GM19463 (cell line): ENCODE measurements at regions not wholly inside any gene's neighbourhood (a gene's known extent, or its start where the extent isn't known, plus 50 kb on each side); places are given as distances from the start of the nearest gene placed in this dataset.
"Not testable (repeated sequence)": the region's sequence is repeated elsewhere in the genome, so short reads cannot be mapped to it uniquely, and the experiment has no call there.

Experiments
- ATAC-seq: cut with Tn5 transposase; IDR thresholded peaks from one replicate; pipeline ENCODE4 v1.9.1; 2021; ENCODE audit warnings: mild to moderate bottlenecking, moderate library complexity; ENCODE audit not compliant: unreplicated experiment

DNA sequence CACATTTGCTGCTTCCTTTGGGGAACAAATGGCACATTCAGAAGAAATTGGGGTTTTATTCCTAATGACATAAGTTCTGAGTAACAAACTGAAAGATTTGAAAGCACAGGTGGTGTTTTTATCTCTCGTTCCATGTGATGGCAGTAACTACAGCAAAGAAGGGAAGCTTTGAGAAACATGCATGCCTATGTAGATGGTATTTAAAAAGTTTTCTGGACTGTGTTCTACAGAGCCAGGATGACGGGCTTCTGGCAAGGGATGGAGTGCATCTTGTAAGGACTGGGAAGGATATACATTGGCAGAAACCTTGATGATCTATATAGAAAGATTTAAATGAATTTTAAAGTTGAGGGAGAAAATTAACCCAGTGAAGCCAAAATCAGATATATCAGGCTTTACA, 362.2 kb upstream of the ROPN1 start:
- ATAC-seq = no peak

DNA sequence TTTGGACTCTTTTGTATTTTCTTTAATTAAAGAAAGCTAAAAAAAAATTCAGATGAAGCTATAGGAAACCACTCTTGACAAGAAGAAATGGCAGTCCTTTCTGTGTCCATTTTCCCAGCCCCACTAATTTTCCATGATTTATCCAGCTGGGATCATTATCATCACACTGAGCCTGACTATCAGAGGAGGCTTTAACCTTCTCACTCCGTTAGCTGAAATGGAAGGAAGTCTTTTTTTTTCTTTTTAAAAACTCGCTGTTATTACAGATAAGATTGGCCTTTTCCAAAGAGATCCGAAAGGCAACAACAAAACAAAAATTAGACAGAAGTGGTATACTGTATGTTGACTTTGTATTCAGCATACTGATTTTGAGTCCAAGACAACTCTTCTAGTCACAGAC, 366.2 kb upstream of the ROPN1 start:
- ATAC-seq = no peak

DNA sequence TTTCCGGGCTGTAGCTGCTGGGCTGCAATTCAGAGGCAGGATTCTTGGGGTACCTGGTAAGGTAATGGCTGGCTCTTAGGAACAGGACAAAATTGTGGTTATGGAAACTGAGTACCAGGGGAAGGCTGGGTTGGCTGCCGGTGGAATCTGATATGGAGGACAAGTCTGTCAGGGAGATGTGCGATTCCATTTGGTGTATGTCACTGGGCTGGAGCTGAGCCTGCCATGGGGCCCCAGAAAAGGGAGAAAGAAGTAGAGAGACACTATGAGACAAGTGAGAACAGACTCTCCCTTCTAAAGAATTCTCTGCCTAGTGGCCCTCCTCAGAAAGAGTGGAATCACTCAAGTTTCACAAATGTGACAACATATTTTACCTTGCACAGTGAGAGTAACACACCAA, 368.2 kb upstream of the ROPN1 start:
- no peak for ATAC-seq

DNA sequence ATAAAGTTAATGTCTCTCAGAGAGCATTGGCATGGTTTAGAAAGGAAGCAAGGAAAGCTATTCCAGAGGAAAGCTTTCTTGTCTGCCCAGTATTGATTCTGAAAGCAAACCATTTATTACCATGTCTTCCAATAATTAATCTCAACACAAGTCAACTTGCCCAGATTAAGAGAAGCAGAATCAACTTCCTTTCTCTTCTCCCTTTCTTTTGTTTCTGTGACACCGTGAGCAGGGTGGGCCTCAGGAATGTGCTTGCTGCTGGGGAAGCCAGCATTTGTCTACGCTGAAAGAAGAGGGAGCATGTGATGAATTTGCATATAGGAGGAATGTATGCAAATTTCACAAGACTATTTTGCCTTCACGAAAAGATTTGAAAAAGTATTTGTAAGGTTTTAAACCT, 368.6 kb upstream of the ROPN1 start:
- ATAC-seq = no peak

DNA sequence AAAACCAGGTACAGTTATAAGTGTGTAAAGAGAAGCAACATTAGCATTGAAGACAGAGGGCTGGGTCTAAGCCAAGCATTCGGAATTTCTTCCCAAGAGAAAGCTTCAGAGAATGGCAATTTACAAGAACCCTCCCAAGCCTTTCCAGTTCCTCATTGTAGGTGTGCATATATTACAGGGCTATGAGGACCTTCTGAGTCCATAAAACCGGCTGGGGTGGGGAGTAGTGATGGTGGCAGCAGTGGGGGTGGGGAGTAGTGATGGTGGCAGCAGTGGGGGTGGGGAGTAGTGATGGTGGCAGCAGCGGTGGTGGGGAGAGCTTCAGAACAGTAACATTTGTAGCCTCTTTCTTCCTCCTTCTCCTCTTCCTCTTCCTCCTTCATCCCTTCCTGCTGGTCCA, 368.7 kb upstream of the UMPS start:
- no peak for ATAC-seq

DNA sequence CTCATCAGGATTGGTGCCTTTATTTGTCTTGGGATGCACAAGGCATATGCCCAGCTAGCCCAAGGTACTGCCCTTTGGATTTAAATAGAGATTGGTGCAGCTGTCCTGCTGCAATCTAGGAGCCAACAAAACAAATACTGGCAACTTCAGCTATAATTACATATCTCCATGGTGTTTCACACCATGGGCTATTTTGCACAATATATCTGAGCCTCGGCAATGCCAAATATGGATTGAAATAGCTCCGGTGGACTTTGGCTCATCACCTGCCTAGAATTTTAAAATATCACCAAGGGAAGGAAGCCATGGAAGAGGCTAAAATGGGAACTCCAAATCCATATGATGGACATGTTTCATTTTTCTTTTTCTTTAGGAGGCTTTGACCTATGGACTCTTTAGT, 367.8 kb upstream of the UMPS start:
- no peak for ATAC-seq

DNA sequence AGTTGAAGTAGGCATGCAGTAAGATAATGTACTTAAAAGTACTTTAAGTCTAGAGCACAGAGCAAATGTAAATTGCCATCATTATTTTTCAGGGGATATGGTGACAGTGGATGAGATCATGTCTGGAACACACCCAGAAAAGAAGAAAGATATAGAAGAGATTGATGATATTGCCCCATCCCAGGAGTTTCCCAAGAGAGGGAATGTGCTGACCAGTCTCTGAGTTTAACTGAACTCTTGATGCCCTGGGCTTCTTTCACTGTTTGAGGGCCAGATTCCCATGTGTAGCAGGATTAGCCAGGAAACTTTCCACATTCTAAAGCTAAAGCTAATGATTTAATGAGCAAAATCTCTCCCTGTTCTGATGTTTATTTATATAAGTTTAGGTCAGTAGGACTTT, 366.8 kb upstream of the UMPS start:
- ATAC-seq = no peak

DNA sequence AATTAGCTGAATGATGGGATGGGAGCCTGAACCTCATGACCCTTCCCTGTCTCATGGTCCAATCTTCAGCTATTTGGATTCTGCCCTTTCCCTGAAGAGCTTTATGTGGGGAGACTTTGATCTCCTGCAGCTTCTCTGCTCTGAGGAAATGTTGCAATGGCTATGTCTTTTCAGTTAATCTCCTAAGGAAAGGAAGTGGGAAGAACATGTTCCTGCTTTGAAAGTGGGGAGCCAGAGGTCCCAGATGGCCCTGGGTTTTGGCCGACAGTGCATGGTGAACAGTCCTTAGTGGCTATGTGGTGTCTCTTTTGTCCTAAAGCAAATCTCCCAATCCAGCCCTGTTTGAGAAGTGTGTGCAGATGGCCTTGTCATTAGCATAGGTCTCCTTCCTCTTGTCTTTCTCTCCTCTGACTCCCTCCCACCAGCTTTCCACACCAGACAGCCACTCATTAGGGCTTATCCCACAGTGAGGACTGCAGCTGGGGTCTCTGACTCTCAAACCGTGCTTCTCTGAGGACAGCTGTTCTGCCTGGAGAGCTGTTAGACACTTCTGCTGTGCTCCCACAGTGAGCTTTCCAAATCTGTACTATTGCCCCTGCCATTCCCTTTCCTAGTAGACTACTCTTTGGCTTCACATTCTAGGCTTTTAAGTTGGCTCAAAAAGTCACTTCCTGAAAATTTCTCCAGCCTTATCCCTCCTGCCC, 365.8 kb upstream of the UMPS start:
- no peak for ATAC-seq

DNA sequence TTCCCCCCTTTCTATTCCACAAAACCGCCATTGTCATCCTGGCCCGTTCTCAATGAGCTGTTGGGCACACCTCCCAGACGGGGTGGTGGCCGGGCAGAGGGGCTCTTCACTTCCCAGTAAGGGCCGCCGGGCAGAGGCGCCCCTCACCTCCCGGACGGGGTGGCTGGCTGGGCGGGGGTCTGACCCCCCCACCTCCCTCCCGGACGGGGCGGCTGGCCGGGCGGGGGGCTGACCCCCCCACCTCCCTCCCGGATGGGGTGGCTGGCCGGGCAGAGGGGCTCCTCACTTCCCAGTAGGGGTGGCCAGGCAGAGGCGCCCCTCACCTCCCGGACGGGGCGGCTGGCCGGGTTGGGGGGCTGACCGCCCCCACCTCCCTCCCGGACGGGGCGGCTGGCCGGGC, 363.6 kb upstream of the UMPS start:
- not testable (repeated sequence) for ATAC-seq

DNA sequence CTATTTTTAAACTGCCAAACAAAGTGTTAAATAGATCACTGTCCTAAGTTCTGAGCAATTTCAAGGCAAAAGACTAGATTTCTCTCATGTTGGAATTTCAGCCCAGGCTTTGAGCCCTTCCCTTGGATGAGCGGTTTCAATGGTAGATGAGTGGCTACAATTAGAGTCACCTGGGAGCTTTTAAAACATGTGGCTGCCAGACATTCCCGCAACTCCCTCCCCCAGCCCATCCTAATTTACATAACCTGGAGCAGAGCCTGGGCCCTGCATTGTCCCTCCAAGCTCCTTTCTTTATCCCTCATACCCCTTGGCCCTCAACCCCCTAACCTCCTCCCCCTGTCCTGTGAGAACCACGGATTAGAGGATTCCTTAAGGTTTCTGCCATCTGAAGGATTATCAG, 357.5 kb upstream of the UMPS start:
- ATAC-seq = no peak

DNA sequence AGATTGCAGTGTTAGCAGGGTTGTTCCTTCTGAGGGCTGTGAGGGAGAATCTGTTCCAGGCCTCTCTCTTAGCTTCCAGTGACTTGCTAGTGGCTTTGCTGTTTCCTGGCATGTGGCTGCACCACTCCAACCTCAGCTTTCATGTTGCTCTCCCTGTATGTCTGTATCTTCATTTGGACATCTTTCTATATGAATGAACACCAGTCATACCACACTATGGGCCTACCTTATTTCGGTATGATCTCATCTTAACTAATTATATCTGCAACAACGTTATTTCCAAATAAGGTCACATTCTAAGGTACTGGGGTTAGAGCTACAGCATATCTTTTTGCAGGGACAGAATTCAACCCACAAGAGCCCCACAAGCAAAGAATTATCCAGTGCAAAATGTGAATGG, 356.7 kb upstream of the UMPS start:
- ATAC-seq = no peak

DNA sequence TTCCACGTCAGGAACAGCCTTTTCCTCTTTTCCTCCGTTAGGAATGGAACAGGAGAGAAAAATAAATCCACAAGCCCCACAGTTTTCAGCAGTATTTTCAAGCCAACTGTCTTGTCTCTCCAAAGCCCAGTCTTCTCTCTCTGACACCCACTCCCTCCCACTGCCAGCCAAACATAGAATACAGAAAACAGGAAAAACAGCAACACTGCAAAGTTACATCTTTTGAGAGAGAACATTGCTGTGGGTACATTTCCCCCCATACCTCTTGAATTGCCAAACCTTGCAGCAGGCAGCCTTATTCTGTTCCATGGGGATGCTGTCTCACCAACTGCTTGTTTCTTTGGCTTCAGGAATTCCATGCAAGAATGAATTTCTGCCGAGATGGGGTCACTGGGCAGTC, 355.7 kb upstream of the UMPS start:
- no peak for ATAC-seq

DNA sequence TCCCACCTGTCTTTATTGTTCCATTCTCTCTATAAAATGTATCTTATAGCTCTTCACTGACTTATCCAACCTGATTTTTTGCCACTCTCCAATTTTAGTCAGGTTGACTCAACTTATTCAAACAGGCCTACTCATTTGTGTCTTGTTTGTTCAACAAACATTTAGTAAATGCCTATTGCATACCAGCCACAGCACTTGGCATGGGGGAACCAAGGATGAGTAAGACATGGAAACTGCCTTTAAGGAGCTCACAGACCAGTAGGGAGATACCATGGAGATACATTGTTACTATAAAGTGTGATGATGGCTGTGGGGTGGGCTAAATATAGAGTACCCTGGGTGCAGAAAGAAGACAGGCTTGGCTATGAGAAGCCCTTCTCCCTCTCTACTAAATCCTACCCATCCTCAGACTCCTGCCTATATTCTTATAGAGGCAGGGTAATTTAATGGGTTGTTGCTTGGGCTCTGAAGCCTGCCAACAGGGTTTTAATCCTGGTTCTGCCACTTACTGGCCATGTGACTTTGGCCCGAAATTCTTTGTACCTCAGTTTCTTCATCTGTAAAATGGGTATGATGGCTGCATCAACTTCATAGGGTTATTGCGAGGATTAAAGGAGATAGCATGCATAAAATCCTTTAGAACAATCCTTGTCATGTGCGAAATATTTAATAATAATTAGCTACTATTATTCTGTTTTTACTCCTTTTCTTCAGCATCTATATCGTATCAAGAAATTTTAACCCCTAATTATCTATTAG, 348.5 kb upstream of the UMPS start:
- no peak for ATAC-seq

DNA sequence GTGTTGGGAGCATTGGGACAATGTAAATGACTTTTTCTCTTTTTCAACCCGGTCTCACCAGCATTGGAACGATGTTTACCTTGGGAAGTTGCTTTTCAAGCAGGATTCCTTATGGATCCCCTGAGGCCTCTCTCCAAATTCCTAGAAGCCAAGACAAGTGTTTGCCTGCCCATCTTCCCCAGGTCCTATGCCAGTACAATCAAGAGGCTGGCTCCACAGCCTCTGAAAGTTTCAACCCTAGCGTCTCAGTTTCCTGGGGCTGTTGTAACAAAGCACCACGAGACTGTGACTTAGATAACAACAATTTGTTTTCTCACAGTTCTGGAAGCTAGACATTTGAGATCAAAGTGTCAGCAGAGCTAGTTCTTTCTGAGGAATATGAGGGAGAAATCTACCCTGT, 347.2 kb upstream of the UMPS start:
- ATAC-seq = no peak

DNA sequence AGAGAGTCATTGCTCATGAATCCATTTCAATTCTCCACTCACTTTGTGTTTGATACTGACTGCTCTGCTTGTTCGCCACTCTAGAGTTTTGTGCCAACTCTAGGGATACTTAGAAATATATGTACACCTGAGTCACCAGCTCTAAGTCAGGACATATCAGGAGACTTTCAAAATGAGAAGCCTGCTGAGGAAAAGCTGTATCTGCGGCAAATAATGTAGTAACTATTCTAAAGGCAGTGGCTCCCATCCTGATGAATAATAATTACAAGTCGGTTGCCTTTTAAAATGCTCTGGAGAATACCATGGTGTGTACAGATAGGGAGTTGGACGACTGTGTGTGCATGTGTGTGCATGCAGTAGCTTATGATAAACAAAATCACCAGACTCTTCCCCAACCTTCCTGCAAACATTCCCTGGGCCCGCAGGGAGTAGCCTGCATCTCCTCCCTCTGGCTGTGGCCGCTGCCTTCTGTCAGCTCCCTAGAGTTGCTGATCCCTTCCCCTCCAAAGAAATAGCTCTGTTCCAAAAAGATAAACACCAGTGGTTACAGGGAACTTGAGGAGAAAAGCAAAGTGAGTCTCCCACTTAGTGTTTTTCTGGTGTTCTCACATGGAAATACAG, 346.3 kb upstream of the UMPS start:
- no peak for ATAC-seq

DNA sequence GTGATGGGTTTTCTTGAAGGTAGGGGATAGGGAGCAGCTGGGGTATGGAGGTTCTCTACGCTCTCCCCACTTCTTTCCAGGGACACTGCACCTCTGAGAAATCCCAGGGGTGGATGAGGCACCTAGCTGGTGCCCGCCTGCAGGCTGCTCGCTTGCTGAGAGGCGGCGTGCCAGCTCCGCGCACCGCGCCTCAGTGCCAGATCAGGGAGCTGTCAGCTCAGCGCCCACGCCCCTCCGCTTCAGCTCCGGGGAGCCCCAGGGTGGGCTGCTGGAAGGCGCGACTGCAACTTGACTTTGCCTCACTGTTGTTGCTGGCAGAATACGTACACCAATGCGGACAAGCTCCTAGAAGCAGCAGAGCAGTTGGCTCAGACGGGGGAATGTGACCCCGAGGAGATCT, 345.7 kb upstream of the UMPS start:
- ATAC-seq = no peak

DNA sequence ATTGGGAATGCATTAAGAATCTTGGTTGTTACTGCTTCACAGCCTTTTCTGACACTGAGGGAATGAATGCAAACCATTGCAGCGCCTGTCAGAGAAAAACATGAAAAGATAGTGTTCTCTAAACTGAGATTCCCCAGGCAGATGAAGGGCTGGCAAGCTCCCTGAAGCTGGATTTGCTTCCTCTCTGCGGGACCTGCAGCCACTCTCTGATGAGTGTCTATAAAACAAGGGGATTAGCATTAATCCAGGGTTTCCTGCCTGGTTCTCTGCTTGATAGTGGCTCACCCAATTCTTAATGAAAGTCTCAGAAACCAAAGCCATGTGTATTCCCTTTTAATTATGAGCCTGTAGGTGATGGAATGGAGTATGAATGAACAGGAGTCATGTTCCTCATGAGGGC, 344.3 kb upstream of the UMPS start:
- no peak for ATAC-seq

DNA sequence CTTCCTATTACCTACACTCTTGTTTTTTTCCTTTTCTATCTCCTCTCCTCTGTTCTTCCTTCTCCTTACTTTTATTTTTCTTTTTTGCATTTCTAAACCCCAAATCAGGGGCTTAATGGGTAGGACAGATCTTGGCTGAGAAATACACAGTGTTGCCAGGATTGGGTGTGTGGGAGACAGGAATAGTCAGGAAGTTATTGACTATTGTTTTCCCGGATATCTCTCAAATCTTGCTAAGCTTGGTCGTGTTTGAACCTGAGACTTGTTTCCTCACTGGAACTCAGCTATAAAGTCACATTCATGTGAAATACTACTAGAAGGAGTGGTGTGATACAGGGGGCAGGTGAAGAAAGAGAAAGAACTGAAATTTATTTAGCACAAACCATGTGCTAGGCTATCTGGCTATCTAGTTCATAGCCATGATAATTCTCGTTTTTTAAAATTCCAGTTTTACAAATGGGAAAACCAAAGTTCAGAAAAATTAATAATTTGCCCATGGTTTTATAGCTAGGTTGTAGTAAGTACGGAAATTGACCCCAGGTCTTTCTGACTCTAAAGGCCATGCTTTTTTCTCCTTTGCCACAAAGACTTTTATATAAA, 343.2 kb upstream of the UMPS start:
- no peak for ATAC-seq

DNA sequence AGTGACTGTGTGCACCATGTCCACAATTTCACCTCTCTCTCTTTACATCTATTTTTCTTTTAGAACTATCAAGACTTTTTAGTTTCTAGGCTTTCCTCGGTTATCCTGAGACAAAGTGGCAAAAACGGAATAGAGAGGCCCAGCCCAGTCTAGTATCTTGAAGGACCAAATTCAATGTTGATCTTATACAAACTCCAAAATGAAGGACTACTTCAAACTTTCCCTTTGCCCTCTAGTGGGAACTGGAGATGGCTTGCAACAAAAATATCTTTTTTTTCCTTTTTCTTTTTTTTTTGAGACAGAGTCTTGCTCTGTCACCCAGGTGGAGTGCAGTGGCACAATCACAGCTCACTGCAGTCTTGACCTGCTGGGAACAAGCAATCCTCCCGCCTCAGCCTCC, 338.5 kb upstream of the UMPS start:
- no peak for ATAC-seq

DNA sequence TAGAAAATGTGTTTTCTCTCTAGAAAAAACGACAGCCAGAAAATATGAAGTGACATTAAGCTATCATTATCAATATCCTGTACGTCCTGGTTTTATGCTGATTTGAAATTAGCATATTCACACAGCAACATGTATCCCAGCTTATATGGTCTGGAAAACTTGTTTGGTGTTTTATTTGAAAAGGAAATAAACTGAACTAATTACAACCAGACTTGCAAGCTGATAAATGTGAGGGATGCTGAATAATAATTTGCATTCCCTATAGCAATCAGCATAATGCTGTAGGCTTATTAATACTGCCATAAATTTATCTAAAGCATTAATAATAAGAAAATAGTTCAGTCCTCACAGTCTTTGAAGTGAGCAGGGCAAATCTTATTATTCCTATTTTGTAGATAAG, 336.9 kb upstream of the UMPS start:
- no peak for ATAC-seq

DNA sequence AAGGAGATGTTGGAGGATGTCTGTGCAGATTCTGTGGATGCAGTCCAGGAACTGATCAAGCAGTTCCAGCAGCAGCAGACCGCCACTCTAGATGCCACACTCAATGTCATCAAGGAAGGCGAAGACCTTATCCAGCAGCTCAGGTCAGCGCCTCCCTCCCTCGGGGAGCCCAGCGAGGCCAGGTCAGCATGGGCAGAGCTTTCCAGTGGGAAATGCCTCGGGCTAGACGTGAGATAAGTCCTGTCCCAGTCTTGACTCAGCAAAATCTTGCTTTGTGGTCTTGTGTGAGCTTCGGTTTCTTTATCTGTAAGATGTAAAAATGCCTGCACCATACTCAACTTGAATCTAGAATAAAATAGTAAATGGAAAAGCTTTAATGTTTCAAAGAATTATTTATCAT, 335.1 kb upstream of the UMPS start:
- no peak for ATAC-seq
